NCI-H187 treated with DMSO at 0.1 percent for 48 hours (cell line): ENCODE measurements at regions not wholly inside any gene's neighbourhood (a gene's known extent, or its start where the extent isn't known, plus 50 kb on each side); places are given as distances from the start of the nearest gene placed in this dataset.
"Not testable (repeated sequence)": the region's sequence is repeated elsewhere in the genome, so short reads cannot be mapped to it uniquely, and the experiment has no call there.

Experiments
- DNase-seq: peaks from one replicate; lab custom pipeline; 2025; lab: John Stamatoyannopoulos, UW

DNA sequence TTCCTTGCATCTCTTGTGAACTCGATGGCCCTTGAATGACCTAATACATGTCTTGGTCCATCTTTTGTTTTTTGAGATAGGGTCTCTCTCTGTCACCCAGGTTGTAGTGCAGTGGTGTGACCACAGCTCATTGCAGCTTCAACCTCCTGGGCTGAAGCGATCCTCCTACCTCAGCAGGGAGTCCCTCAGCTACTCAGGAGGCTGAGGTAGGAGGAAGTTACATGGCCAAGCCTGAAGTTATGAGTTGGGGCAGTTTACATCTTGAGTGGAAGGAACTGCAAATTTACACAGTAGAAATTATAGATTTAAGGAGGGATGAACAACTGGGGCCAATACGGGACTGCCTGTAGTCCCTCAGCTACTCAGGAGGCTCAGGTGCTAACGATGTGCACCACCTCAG lies 97.2 kb upstream of the METTL14 start:
- no peak for DNase-seq

DNA sequence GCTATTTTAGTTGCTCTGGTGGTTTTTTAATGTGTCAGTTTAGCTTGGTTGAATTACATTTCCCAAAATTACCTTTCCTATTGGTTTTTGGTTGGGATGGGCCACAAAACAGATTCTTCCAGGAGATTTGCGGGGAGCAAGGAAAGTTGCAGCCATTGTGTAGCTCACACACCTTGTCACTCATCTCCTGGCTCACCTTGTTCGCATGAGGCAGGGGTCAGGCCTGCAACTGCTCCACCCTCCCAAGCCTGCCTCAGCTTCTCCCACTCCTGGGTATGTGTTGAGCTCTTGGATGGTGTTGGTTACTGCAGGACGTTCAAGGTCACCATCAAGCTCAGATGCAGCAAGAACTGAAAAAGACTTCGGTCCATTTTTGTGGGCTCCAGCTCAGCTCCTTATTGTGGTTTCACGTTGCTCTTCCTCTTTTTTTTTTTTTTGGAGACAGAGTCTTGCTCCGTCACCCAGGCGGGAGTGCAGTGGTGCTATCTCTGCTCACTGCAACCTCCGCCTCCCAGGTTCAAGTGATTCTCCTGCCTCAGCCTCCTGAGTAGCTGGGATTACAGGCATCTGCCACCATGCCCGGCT lies 95.6 kb upstream of the METTL14 start:
- no peak for DNase-seq

DNA sequence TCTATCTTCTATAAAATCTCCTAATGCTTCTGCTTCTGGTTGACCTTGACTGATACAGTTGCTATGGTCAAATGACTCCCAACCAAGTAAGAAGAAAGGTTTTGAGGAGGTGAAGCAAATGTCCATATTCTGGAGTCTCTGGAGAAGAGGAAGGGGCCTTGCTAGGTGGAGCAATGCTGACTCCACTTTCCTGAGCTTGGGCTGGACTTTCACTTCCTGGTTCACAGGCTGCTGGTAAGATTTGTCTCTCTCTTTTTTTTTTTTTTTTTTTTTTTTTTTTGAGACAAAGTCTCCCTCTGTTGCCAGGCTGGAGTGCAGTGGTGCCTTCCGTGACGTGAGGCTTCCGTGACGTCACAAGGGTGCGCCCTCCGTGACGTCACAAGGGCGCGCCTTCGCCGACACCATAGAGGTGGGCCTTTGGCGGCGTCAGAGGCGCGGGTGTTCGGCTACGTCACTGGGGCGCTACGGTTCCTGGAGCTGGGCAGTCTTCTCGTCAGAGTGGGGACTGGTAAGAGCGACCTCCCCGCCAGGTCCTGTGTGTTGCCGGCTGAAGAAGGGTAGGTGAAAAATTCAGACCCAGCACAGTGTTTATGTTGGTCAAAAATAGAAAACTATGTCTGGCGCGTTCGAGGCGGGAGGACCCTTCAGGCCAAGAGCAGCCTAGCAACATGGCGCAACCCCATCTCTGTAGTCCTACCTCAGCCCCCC lies 93.7 kb upstream of the METTL14 start:
- not testable (repeated sequence) for DNase-seq

DNA sequence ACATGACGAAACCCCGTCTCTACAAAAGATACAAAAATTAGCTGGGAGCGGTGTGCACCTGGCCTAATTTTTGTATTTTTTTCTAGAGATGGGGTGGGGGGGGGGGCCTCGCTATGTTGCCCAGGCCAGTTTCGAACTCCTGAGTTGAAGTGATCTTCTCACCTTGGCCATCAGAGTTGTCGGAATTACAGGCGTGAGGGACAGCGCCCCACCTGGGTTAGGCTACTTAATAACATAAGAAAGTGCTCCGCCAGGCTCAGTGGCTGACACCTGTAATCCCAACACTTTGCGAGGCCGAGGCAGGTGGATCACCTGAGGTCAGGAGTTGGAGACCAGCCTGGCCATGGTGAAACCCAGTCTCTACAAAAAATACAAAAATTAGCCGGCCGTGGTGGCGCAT lies 92.9 kb upstream of the METTL14 start:
- not testable (repeated sequence) for DNase-seq

DNA sequence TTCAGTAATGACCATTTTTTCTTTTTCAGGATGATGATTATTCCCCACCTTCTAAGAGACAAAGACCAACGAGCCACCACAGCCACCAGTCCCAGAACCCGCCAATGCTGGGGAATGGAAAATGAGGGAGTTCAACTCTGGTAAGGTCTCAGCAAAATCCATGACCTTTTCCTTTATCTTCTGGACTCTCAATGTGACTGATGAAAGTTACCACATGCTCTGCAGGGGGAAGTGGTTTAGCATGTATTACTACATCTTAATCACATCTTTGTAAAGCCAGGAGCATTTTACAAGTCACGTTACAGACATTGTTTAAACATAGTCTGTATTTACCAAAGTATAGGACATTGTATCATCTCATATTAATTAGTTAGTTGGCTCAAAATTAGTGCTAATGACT lies 89.3 kb upstream of the METTL14 start:
- DNase-seq, result not testable (repeated sequence)

DNA sequence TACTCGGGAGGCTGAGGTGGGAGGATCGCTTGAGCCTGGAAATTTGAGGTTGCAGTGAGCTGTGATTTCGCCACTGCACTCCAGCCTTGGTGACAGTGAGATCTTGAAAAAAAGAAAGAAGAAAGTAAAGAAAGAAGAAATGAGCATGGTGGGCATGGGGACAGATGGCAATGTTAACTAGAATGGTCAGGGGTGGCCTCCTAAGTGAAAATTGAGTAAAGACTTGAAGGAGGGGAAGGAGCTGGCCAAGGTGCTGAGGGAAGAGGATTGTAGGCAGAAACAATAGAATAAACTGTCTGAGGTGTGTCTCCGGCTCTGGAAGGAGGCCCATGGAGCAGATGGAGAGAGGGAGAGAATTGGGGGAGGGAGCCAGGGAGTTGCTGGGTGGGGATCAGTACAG lies 60.1 kb upstream of the METTL14 start:
- not testable (repeated sequence) for DNase-seq

DNA sequence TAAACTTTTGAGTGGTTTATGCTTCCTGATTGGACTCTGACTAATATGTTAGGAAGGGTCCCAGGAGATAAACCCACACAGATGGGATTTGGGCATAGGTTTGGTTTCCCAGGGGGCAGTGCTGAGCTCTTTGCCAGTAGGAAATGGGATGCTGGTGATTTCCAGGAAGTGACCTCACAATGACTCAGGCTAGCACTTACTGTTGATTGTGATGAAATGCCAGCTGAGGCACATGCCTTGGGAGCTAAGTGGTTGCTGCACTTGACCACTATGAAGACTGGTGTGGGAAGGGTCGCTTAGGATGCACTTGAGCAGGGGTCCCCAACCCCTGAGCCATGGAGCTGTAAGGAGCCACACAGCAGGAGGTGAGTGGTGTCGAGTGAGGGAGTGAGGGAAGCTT lies 55.5 kb upstream of the METTL14 start:
- not testable (repeated sequence) for DNase-seq

DNA sequence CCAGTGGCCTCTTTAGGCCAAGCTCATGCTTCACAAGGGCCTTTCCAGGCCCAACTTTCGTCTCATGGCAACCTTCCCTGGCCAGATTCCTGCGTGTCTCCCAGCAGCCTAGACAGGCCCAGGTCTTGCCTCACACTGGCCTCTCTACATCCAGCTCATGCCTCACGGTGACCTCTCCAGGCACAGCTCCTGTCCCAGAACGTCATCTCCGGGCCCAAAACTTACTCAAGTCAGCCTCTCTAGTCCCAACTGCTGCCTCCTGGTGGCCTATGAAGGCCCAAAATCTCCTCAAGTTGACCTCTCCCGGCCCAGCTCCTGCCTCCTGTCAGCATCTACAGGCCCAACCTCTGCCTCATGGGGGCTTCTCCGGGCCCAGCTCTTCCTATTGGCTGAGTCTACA lies 54.3 kb upstream of the METTL14 start:
- DNase-seq, result not testable (repeated sequence)

DNA sequence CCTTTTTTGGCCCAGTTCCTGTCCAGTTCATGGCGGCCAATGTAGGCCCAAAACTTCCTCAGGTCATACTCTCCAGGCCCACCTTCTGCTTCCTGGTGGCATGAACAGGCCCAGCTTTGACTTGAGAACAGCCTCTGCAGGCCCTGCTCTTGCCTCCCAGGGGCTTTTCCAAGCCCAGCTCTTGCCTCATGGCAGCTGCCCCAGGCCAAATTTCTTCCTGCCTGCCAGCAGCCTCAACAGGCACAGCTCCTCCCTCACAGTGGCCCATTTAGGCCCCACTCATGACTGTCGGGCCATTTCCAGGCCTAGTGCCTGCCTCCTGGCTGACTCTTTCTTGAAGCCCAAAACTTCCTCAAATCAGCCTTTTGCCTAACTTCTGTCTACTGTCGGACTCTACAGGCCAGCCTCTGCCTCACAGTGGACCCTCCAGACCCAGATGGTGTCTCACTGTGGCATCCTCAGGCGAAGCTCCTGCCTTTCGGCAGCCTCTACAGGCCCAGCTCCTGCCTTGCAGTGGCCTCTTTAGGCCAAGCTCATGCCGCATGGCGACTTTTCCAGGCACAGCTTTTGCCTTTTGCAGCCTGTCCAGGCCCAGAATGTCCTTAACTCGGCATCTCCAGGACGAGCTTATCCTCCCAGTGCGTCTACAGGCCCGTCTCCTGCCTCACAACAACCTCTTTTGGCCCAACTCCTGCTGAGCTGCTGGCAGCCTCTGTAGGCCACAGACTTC lies 53.7 kb upstream of the METTL14 start:
- DNase-seq, result not testable (repeated sequence)

DNA sequence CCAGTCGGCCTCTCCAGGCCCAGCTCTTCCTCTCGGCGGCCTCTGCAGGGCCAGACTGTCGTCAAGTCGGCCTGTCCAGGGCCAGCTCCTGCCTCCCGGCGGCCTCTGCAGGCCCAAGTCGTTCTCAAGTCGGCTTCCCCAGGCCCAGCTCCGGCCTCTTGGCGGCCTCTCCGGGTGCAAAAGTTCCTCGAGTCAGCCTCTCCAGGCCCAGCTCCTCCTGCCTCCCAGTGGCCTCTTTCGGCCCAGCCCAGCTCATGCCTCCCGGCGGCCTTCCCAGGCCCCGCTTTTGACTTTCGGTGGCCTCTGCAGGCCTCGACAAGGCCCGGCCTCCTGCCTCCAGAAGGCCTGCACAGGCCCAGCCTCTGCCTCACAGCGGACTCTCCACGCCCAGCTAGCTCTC lies 51.7 kb upstream of the METTL14 start:
- not testable (repeated sequence) for DNase-seq

DNA sequence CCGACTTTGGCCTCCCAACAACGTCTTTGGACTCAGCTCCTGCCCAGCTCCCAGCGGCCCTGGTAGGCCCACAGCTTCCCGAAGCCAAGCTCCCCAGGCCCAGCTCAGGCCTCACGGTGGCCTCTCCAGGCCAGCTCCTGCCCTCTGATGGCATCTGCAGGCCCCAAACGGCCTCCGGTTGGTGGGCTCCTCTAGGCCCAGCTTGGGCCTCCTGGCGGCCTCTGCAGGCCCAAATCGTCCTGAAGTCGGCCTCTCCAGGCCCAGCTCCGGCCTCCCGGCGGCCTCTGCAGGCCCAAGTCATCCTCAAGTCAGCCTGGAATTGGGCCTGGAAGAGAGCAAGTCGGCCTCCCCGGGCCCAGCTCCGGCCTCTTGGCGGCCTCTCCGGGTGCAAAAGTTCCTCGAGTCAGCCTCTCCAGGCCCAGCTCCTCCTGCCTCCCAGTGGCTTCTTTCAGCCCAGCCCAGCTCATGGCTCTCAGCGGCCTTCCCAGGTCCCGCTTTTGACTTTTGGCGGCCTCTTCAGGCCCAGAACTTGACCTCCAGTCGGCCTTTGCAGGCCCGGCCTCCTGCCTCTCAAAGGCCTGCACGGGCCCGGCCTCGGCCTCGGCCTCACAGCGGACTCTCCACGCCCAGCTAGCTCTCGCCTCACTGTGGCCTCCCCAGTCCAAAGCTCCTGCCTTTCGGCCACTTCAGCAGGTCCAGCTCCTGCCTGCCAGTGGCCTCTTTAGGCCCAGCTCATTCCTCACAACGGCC lies 50.9 kb upstream of the METTL14 start:
- not testable (repeated sequence) for DNase-seq
